H1 (cell line): ENCODE measurements at regions not wholly inside any gene's neighbourhood (a gene's known extent, or its start where the extent isn't known, plus 50 kb on each side); places are given as distances from the start of the nearest gene placed in this dataset.

Experiments
- CTCF ChIA-PET: fragments of 300-600 bp; sonication (Branson Sonifier 250); formaldehyde crosslinking; loops from one replicate; lab custom pipeline; 2021; ENCODE audit not compliant: partially characterized antibody; lab: Charles Lee
- POLR2A ChIA-PET: fragments of 300-600 bp; sonication (Branson Sonifier 250); formaldehyde crosslinking; loops from one replicate; lab custom pipeline; 2021; ENCODE audit warnings: inconsistent platforms; ENCODE audit not compliant: partially characterized antibody; lab: Charles Lee
- DNase-seq, 2 experiments: peaks; one replicate each; pipeline versions ENCODE4 v3.0.0 to v3.0.0-alpha.2; 2010 to 2022; ENCODE audit warnings: low spot score in 2 of 2, low read depth in 1 of 2, mixed read lengths in 1 of 2
- FAIRE-seq: peaks from 2 replicates; lab custom pipeline; 2011; peaks lifted over from hg19 to GRCh38; lab: Jason Lieb, UNC
- H2AFZ ChIP-seq: 2 replicates; pipeline ENCODE4 v1.8.1; 2012; ENCODE audit warnings: low read length, inconsistent platforms
- H2AK5ac ChIP-seq: 2 replicates; pipeline ENCODE4 v1.6.1; 2013; ENCODE audit warnings: low read depth, low read length
- H2BK120ac ChIP-seq: replicated peaks from 2 replicates; pipeline ENCODE3; 2013; ENCODE audit warnings: low read depth, low read length, inconsistent platforms
- H2BK12ac ChIP-seq: 2 replicates; pipeline ENCODE4 v1.6.1; 2013; ENCODE audit warnings: low read depth, low read length
- H2BK15ac ChIP-seq: 2 replicates; pipeline ENCODE4 v1.6.1; 2013; ENCODE audit warnings: low read length
- H2BK20ac ChIP-seq: 2 replicates; pipeline ENCODE4 v1.6.1; 2013; ENCODE audit warnings: low read length
- H2BK5ac ChIP-seq: 2 replicates; pipeline ENCODE4 v1.6.1; 2013; ENCODE audit warnings: low read depth, low read length
- H3K14ac ChIP-seq: 2 replicates; pipeline ENCODE4 v1.6.1; 2013; ENCODE audit warnings: inconsistent platforms; ENCODE audit not compliant: insufficient read length
- H3K18ac ChIP-seq: 2 replicates; pipeline ENCODE4 v1.6.1; 2013; ENCODE audit warnings: low read length; ENCODE audit errors: extremely low read depth
- H3K23ac ChIP-seq: 2 replicates; pipeline ENCODE4 v1.6.1; 2013; ENCODE audit warnings: inconsistent platforms; ENCODE audit not compliant: insufficient read length
- H3K23me2 ChIP-seq: 2 replicates; pipeline ENCODE4 v1.6.1; 2013; ENCODE audit warnings: low read depth, low read length
- H3K27ac ChIP-seq: 2 replicates; pipeline ENCODE4 v1.6.1; 2011; ENCODE audit warnings: low read depth, low read length, inconsistent platforms
- H3K27me3 ChIP-seq, 4 experiments: replicated peaks in 1 of 4; 1 replicate in 1 of 4; 2 replicates in 3 of 4; pipeline versions ENCODE4 v1.6.1 to v1.8.1; 2011 to 2013; ENCODE audit warnings: low read length in 3 of 4, mild to moderate bottlenecking in 3 of 4, inconsistent platforms in 2 of 4, mixed read lengths in 2 of 4, moderate library complexity in 1 of 4; ENCODE audit not compliant: control insufficient read depth in 3 of 4, insufficient read depth in 3 of 4; ENCODE audit errors: extremely low read depth in 1 of 4
- H3K36me3 ChIP-seq, 4 experiments: 2 replicates each; pipeline versions ENCODE4 v1.6.1 to v1.8.1; 2011 to 2013; ENCODE audit warnings: mild to moderate bottlenecking in 4 of 4, low read length in 3 of 4, moderate library complexity in 2 of 4, control low read depth in 1 of 4, inconsistent platforms in 1 of 4; ENCODE audit not compliant: insufficient read depth in 4 of 4, control insufficient read depth in 2 of 4
- H3K4ac ChIP-seq: replicated peaks from 2 replicates; pipeline ENCODE3; 2013; ENCODE audit warnings: low read length, low read depth, mixed read lengths, inconsistent platforms; ENCODE audit not compliant: insufficient read length
- H3K4me1 ChIP-seq, 4 experiments: replicated peaks in 1 of 4; 1 replicate in 1 of 4; 2 replicates in 3 of 4; pipeline versions ENCODE4 v1.6.1 to v1.8.1; 2011 to 2013; ENCODE audit warnings: low read length in 3 of 4, inconsistent platforms in 2 of 4, mixed read lengths in 1 of 4; ENCODE audit not compliant: insufficient read depth in 4 of 4, control insufficient read depth in 3 of 4
- H3K4me2 ChIP-seq, 2 experiments: 2 replicates each; pipeline versions ENCODE4 v1.6.1 to v1.8.1; 2011 to 2013; ENCODE audit warnings: low read depth in 2 of 2, low read length in 2 of 2, control low read depth in 1 of 2, inconsistent platforms in 1 of 2, mild to moderate bottlenecking in 1 of 2; ENCODE audit not compliant: insufficient read depth in 1 of 2
- H3K4me3 ChIP-seq, 4 experiments: fragments of 200-600, 300-600 bp in 1 of 4; sonication (generic), shearing (Covaris generic), sonication (Bioruptor Twin) in 1 of 4; 2 replicates each; pipeline versions ENCODE4 v1.5.1 to v1.8.1; 2011 to 2016; ENCODE audit warnings: low read length in 4 of 4, low read depth in 3 of 4, control low read depth in 2 of 4, inconsistent platforms in 2 of 4, mild to moderate bottlenecking in 2 of 4, mixed read lengths in 1 of 4, moderate library complexity in 1 of 4; ENCODE audit not compliant: insufficient read depth in 2 of 4; ENCODE audit errors: extremely low read depth in 1 of 4
- H3K56ac ChIP-seq: replicated peaks from 2 replicates; pipeline ENCODE3; 2013; ENCODE audit warnings: low read depth, mild to moderate bottlenecking, mixed read lengths, low read length, inconsistent platforms; ENCODE audit not compliant: insufficient read length
- H3K79me1 ChIP-seq: 2 replicates; pipeline ENCODE4 v1.6.1; 2013; ENCODE audit warnings: low read depth, low read length, control low read depth
- H3K79me2 ChIP-seq, 2 experiments: 2 replicates each; pipeline versions ENCODE4 v1.6.1 to v1.8.1; 2012 to 2013; ENCODE audit warnings: low read length in 2 of 2, mild to moderate bottlenecking in 2 of 2, inconsistent platforms in 1 of 2; ENCODE audit not compliant: insufficient read depth in 2 of 2, control insufficient read depth in 1 of 2
- H3K9ac ChIP-seq, 4 experiments: replicated peaks in 1 of 4; 1 replicate in 1 of 4; 2 replicates in 3 of 4; pipeline versions ENCODE4 v1.6.1 to v1.8.1; 2011 to 2013; ENCODE audit warnings: low read depth in 3 of 4, low read length in 3 of 4, control low read depth in 2 of 4, mild to moderate bottlenecking in 2 of 4, moderate library complexity in 2 of 4, inconsistent platforms in 1 of 4; ENCODE audit errors: extremely low read depth in 1 of 4
- H3K9me3 ChIP-seq, 2 experiments: 2 replicates each; pipeline versions ENCODE4 v1.6.1 to v1.8.1; 2012 to 2013; ENCODE audit warnings: mild to moderate bottlenecking in 2 of 2, moderate library complexity in 2 of 2, control low read depth in 1 of 2, inconsistent platforms in 1 of 2, low read depth in 1 of 2, low read length in 1 of 2, mixed read lengths in 1 of 2; ENCODE audit not compliant: insufficient read depth in 2 of 2
- H4K20me1 ChIP-seq, 2 experiments: replicated peaks in 1 of 2; 2 replicates each; pipeline versions ENCODE3 to v1.8.1; 2011 to 2013; ENCODE audit warnings: inconsistent platforms in 2 of 2, low read length in 2 of 2, mild to moderate bottlenecking in 1 of 2; ENCODE audit not compliant: insufficient read depth in 2 of 2, control insufficient read depth in 1 of 2
- H4K5ac ChIP-seq: 2 replicates; pipeline ENCODE4 v1.6.1; 2013; ENCODE audit warnings: low read length, low read depth, mixed read lengths, inconsistent platforms; ENCODE audit not compliant: insufficient read length
- H4K8ac ChIP-seq: 2 replicates; pipeline ENCODE4 v1.8.0; 2013; ENCODE audit warnings: mild to moderate bottlenecking, moderate library complexity, low read length, inconsistent platforms; ENCODE audit not compliant: insufficient read depth; ENCODE audit errors: extremely low read depth
- H4K91ac ChIP-seq: replicated peaks from 2 replicates; pipeline ENCODE3; 2013; ENCODE audit warnings: low read length, mixed read lengths, inconsistent platforms; ENCODE audit not compliant: insufficient read length
- CHD1 ChIP-seq: IDR thresholded peaks from 2 replicates; pipeline ENCODE4 v1.6.1; 2012; ENCODE audit warnings: low read depth, low read length, improper control_type of control experiment
- EP300 ChIP-seq, 2 experiments: IDR thresholded peaks; 1 replicate in 1 of 2; 2 replicates in 1 of 2; pipeline ENCODE4 v1.6.1; 2011 to 2012; ENCODE audit warnings: low read depth in 2 of 2, low read length in 2 of 2, mild to moderate bottlenecking in 2 of 2, borderline replicate concordance in 1 of 2, inconsistent platforms in 1 of 2, moderate library complexity in 1 of 2
- FOSL1 ChIP-seq: IDR thresholded peaks from 2 replicates; pipeline ENCODE4 v1.6.1; 2011; ENCODE audit warnings: mild to moderate bottlenecking, low read depth, low read length, moderate library complexity; ENCODE audit not compliant: insufficient read depth
- HDAC2 ChIP-seq, 2 experiments: fragments of 300-600 bp in 1 of 2; sonication (generic) in 1 of 2; IDR thresholded peaks; 2 replicates each; pipeline ENCODE4 v1.6.1; 2011 to 2012; ENCODE audit warnings: low read depth in 2 of 2, low read length in 2 of 2, mild to moderate bottlenecking in 2 of 2, moderate library complexity in 2 of 2, borderline replicate concordance in 1 of 2, inconsistent platforms in 1 of 2
- KDM4A ChIP-seq: IDR thresholded peaks from one replicate; pipeline ENCODE4 v1.7.1; 2012; ENCODE audit warnings: low read depth, mild to moderate bottlenecking, moderate library complexity, low read length, inconsistent platforms; ENCODE audit not compliant: severe bottlenecking
- KDM5A ChIP-seq: fragments of 200-600 bp; IDR thresholded peaks from 2 replicates; pipeline ENCODE4 v1.7.1; 2012; ENCODE audit warnings: mild to moderate bottlenecking, low read length, inconsistent platforms, mixed read lengths
- NANOG ChIP-seq: IDR thresholded peaks from 2 replicates; pipeline ENCODE4 v1.6.1; 2011; ENCODE audit warnings: low read length, low read depth, mild to moderate bottlenecking, inconsistent platforms; ENCODE audit not compliant: insufficient read depth, poor library complexity, severe bottlenecking
- POLR2AphosphoS5 ChIP-seq: IDR thresholded peaks from 2 replicates; pipeline ENCODE4 v1.6.1; 2011; ENCODE audit warnings: low read depth, low read length
- RNF2 ChIP-seq: fragments of 200-900, 300-1000 bp; sonication (generic); IDR thresholded peaks from 2 replicates; pipeline ENCODE4 v1.7.1; 2016; ENCODE audit warnings: borderline replicate concordance, low read depth, mild to moderate bottlenecking, antibody characterized with exemption, low read length; ENCODE audit not compliant: poor library complexity, severe bottlenecking; ENCODE audit errors: missing control alignments
- SUZ12 ChIP-seq: fragments of 200-600 bp; sonication (generic); IDR thresholded peaks from 2 replicates; pipeline ENCODE4 v1.6.1; 2012; ENCODE audit warnings: mild to moderate bottlenecking, inconsistent platforms, low read length, moderate library complexity, mixed read lengths
- TCF12 ChIP-seq: IDR thresholded peaks from 2 replicates; pipeline ENCODE4 v1.6.1; 2011; ENCODE audit warnings: low read depth, mild to moderate bottlenecking, low read length
- TEAD4 ChIP-seq: IDR thresholded peaks from 2 replicates; pipeline ENCODE4 v1.6.1; 2012; ENCODE audit warnings: low read depth, low read length, inconsistent platforms, mixed read lengths
- WGBS, 2 experiments: shearing (Covaris generic) in 1 of 2; methylation state at CpG; one replicate each; pipeline versions ENCODE4 v1.1.6 to v1.1.7; 2013 to 2015; ENCODE audit warnings: low lambda C conversion rate in 2 of 2, mixed read lengths in 2 of 2, inconsistent platforms in 1 of 2, low coverage in 1 of 2, missing lambda C conversion rate in 1 of 2; ENCODE audit not compliant: insufficient replicate concordance in 2 of 2, insufficient coverage in 1 of 2, insufficient read length in 1 of 2; ENCODE audit errors: extremely low coverage in 1 of 2, missing lambda C conversion rate in 1 of 2; 5-methylcytosine and 5-hydroxymethylcytosine counted together
- TF ChIP-seq, protein P1 (sequence below): IDR thresholded peaks from 2 replicates; pipeline ENCODE4 v1.6.1; 2012; ENCODE audit warnings: inconsistent platforms

DNA sequence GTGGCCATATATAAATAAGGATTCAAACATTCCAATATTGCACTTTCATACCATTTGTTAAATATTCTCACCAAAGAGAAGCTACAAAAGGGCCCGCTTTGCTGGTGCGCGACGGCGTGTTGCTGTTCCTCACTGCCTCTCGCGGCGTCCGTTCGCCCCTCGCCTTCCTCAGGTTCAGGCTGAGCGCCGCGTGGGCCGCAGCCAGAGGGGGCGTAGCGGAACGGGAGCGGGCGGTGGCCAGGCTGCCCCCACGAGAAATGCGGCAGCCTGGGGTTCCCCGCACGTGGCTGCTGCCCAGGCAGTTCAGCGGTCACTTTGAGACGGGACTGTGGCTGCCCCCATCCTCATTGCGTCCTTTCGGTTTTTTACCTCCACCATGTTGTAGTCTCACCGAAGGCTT, 67.3 kb upstream of the VWDE start:
- H3K4me3 ChIP-seq, result no peak overlapping the region
- no peak overlapping the region for H3K14ac ChIP-seq
- H3K23me2 ChIP-seq, result no peaks in the 10 kb centered on the region
- H3K27ac ChIP-seq, result no peak overlapping the region
- H4K91ac ChIP-seq, result no peak overlapping the region
- POLR2A ChIA-PET, result no interaction called here
- no peaks in the 10 kb centered on the region for H3K79me2 ChIP-seq
- no peak overlapping the region for H3K18ac ChIP-seq
- no peak for DNase-seq
- H3K23ac ChIP-seq, result no peak overlapping the region
- no peaks in the 10 kb centered on the region for H3K36me3 ChIP-seq
- no peaks in the 10 kb centered on the region for H3K79me1 ChIP-seq
- H3K4ac ChIP-seq, result no peak overlapping the region
- no peak overlapping the region for H2BK120ac ChIP-seq
- 96% methylated on average over 29 of the region's 29 CpGs; no CpG with 5 or more reads in 1 of the 2 experiments for WGBS, 2 experiments
- FAIRE-seq, result no peak
- no peak overlapping the region for H3K4me2 ChIP-seq
- H3K4me1 ChIP-seq, result no peaks in the 10 kb centered on the region; a peak in 1 of 7 replicates
- H2AFZ ChIP-seq, result no peak overlapping the region
- no peak overlapping the region for H2AK5ac ChIP-seq
- no peak overlapping the region for H3K9ac ChIP-seq
- no peak overlapping the region for H2BK15ac ChIP-seq
- no peak overlapping the region; the same call in 1 of the 2 replicates for H4K8ac ChIP-seq
- H3K56ac ChIP-seq, result no peak overlapping the region
- no peak overlapping the region for H2BK5ac ChIP-seq
- H3K9me3 ChIP-seq, result peaks cover 0 to 2% of the 10 kb centered on the region in 2 experiments; a peak in 1 of 4 replicates
- no peaks in the 10 kb centered on the region for H3K27me3 ChIP-seq
- H2BK20ac ChIP-seq, result no peak overlapping the region
- H4K20me1 ChIP-seq, result no peaks in the 10 kb centered on the region
- CTCF ChIA-PET, result interaction anchor here (0.5 to 8.7 kb wide), 6 partner anchors 8 to 885 kb away, joined by 3 to 46 read pairs (median 6); no protein-coding TSS in a partner anchor
- H2BK12ac ChIP-seq, result no peak overlapping the region
- no peak overlapping the region for H4K5ac ChIP-seq
- no peak for TF ChIP-seq RNF2
- TF ChIP-seq TCF12, result no peak
- no peak for TF ChIP-seq CHD1
- no peak for TF ChIP-seq EP300 (IDR thresholded peaks at IDR 0.05; ENCODE audit: borderline replicate concordance in 1 of 2, low read depth in 2 of 2, low read length in 2 of 2)
- no peak for TF ChIP-seq SUZ12
- TF ChIP-seq FOSL1, result no peak
- TF ChIP-seq KDM4A, result no peak
- TF ChIP-seq, protein P1, sequence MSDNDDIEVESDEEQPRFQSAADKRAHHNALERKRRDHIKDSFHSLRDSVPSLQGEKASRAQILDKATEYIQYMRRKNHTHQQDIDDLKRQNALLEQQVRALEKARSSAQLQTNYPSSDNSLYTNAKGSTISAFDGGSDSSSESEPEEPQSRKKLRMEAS, result no peak
- TF ChIP-seq POLR2AphosphoS5, result no peak
- TF ChIP-seq HDAC2 (IDR thresholded peaks at IDR 0.05; ENCODE audit: borderline replicate concordance in 1 of 2, low read depth in 2 of 2, low read length in 2 of 2), result no peak
- TF ChIP-seq NANOG, result no peak
- no peak for TF ChIP-seq TEAD4
- no peak for TF ChIP-seq KDM5A
